Endothelial cell of umbilical vein (primary cell): ENCODE measurements at regions not wholly inside any gene's neighbourhood (a gene's known extent, or its start where the extent isn't known, plus 50 kb on each side); places are given as distances from the start of the nearest gene placed in this dataset.

Experiments used
- BruUV-seq: library from RNA; stranded (reverse); fragments of 400-500 nt; replicated peaks from 2 replicates; lab custom pipeline; 2021; lab: Mats Ljungman, UMichigan
- CTCF ChIA-PET: fragments of 300-600, 350-600 bp; sonication (Branson Sonifier 250); formaldehyde crosslinking; loops from one replicate; lab custom pipeline; 2021; ENCODE audit warnings: antibody characterized with exemption, inconsistent platforms; lab: Charles Lee
- POLR2A ChIA-PET: fragments of 300-600, 350-600 bp; sonication (Branson Sonifier 250); formaldehyde crosslinking; loops from one replicate; lab custom pipeline; 2021; ENCODE audit warnings: antibody characterized with exemption, inconsistent platforms; lab: Charles Lee
- DNase-seq: peaks from one replicate; pipeline ENCODE4 v3.0.0-alpha.2; 2011; ENCODE audit warnings: low read depth, low spot score
- FAIRE-seq: peaks from 2 replicates; lab custom pipeline; 2011; peaks lifted over from hg19 to GRCh38; lab: Jason Lieb, UNC
- H2AFZ ChIP-seq: 2 replicates; pipeline ENCODE4 v1.6.0; 2012; ENCODE audit warnings: low read depth, low read length, control low read depth, inconsistent platforms
- H3K27ac ChIP-seq: 2 replicates; pipeline ENCODE4 v1.5.1; 2011; ENCODE audit warnings: low read depth, mild to moderate bottlenecking, control low read depth, low read length, moderate library complexity; ENCODE audit not compliant: insufficient read depth
- H3K27me3 ChIP-seq, 2 experiments: 2 replicates each; pipeline versions ENCODE4 v1.6.0 to v1.6.1; 2011; ENCODE audit warnings: low read length in 2 of 2, mixed read lengths in 1 of 2; ENCODE audit not compliant: control insufficient read depth in 2 of 2, insufficient read depth in 2 of 2
- H3K36me3 ChIP-seq, 2 experiments: 2 replicates in 1 of 2; 3 replicates in 1 of 2; pipeline ENCODE4 v1.5.1; 2011; ENCODE audit warnings: low read length in 2 of 2, mild to moderate bottlenecking in 1 of 2, moderate library complexity in 1 of 2; ENCODE audit not compliant: control insufficient read depth in 2 of 2, insufficient read depth in 2 of 2; ENCODE audit errors: extremely low read depth in 1 of 2
- H3K4me1 ChIP-seq: 3 replicates; pipeline ENCODE4 v1.5.1; 2011; ENCODE audit warnings: mild to moderate bottlenecking, low read length; ENCODE audit not compliant: control insufficient read depth, insufficient read depth; ENCODE audit errors: extremely low read depth
- H3K4me2 ChIP-seq: 2 replicates; pipeline ENCODE4 v1.6.1; 2011; ENCODE audit warnings: low read length, control low read depth, mixed read lengths; ENCODE audit not compliant: insufficient read depth
- H3K4me3 ChIP-seq, 3 experiments: fragments of 200-600 bp in 1 of 3; sonication (generic), shearing (Covaris generic) in 1 of 3; replicated peaks in 1 of 3; 2 replicates each; pipeline ENCODE4 v1.5.1; 2011 to 2016; ENCODE audit warnings: control low read depth in 3 of 3, low read length in 3 of 3, mild to moderate bottlenecking in 2 of 3, inconsistent platforms in 1 of 3, low read depth in 1 of 3, moderate library complexity in 1 of 3; ENCODE audit not compliant: insufficient read depth in 1 of 3
- H3K79me2 ChIP-seq: 2 replicates; pipeline ENCODE4 v1.6.0; 2012; ENCODE audit warnings: low read length, inconsistent platforms; ENCODE audit not compliant: control insufficient read depth, insufficient read depth
- H3K9ac ChIP-seq: replicated peaks from 2 replicates; pipeline ENCODE3; 2011; ENCODE audit warnings: low read length, control low read depth; ENCODE audit not compliant: insufficient read depth; ENCODE audit errors: extremely low read depth
- H3K9me1 ChIP-seq: replicated peaks from 3 replicates; pipeline ENCODE4 v1.6.0; 2011; ENCODE audit warnings: mild to moderate bottlenecking, low read length; ENCODE audit not compliant: control insufficient read depth, insufficient read depth; ENCODE audit errors: extremely low read depth
- H3K9me3 ChIP-seq: replicated peaks from 2 replicates; pipeline ENCODE4 v1.5.1; 2012; ENCODE audit warnings: low read length, inconsistent platforms; ENCODE audit not compliant: control insufficient read depth, insufficient read depth
- H4K20me1 ChIP-seq: replicated peaks from 2 replicates; pipeline ENCODE3; 2011; ENCODE audit warnings: mild to moderate bottlenecking, low read length; ENCODE audit not compliant: control insufficient read depth, insufficient read depth; ENCODE audit errors: extremely low read depth
- EZH2 ChIP-seq: IDR thresholded peaks from 2 replicates; pipeline ENCODE4 v1.6.1; 2012; ENCODE audit warnings: borderline replicate concordance, low read depth, mild to moderate bottlenecking, moderate library complexity, low read length, inconsistent platforms; ENCODE audit not compliant: severe bottlenecking
- FOS ChIP-seq: IDR thresholded peaks from 2 replicates; pipeline ENCODE4 v1.6.1; 2011; ENCODE audit warnings: mild to moderate bottlenecking, low read length, moderate library complexity, borderline replicate concordance; ENCODE audit not compliant: insufficient read depth
- GATA2 ChIP-seq: IDR thresholded peaks from 2 replicates; pipeline ENCODE4 v1.7.0; 2011; ENCODE audit warnings: low read depth, mild to moderate bottlenecking, moderate library complexity, mixed read lengths, low read length; ENCODE audit not compliant: insufficient read length, insufficient read depth
- JUN ChIP-seq: IDR thresholded peaks from 2 replicates; pipeline ENCODE4 v1.6.1; 2011; ENCODE audit warnings: borderline replicate concordance, low read depth; ENCODE audit not compliant: insufficient read length, insufficient read depth
- MYC ChIP-seq: IDR thresholded peaks from one replicate; pipeline ENCODE4 v1.6.1; 2011; ENCODE audit warnings: mild to moderate bottlenecking, low read depth, low read length
- POLR2A ChIP-seq: IDR thresholded peaks from 2 replicates; pipeline ENCODE4 v1.6.1; 2012; ENCODE audit warnings: low read depth, mild to moderate bottlenecking, control low read depth, low read length
- POLR2AphosphoS5 ChIP-seq: IDR thresholded peaks from 2 replicates; pipeline ENCODE4 v1.6.1; 2012; ENCODE audit warnings: low read depth, mild to moderate bottlenecking, control low read depth, low read length, moderate library complexity; ENCODE audit not compliant: insufficient read depth
- dilution Hi-C: fragments of 300-500 bp; cut with MboI; formaldehyde crosslinking; loops from one replicate; pipeline ENCODE4 v1.15.0; 2019; ENCODE audit warnings: low sequenced_read_pairs; ENCODE audit not compliant: extremely low pct_ligation_motif_present
- intact Hi-C: fragments of 100-400 bp; cut with micrococcal nuclease; formaldehyde crosslinking; loops from one replicate; pipeline ENCODE4 v1.10.0; 2022
- TF ChIP-seq, protein P1 (sequence below), 2 donors: IDR thresholded peaks; 1 replicate in 1 of 2; 2 replicates in 1 of 2; pipeline ENCODE4 v1.5.1; 2011; ENCODE audit warnings: low read length in 2 of 2, mild to moderate bottlenecking in 2 of 2, moderate library complexity in 2 of 2, control low read depth in 1 of 2, inconsistent platforms in 1 of 2, low read depth in 1 of 2; ENCODE audit not compliant: insufficient read depth in 1 of 2; ENCODE audit errors: extremely low read depth in 1 of 2
- TF ChIP-seq, protein P2 (sequence below): IDR thresholded peaks from 2 replicates; pipeline ENCODE4 v1.6.1; 2011; ENCODE audit not compliant: insufficient read depth, insufficient read length

DNA sequence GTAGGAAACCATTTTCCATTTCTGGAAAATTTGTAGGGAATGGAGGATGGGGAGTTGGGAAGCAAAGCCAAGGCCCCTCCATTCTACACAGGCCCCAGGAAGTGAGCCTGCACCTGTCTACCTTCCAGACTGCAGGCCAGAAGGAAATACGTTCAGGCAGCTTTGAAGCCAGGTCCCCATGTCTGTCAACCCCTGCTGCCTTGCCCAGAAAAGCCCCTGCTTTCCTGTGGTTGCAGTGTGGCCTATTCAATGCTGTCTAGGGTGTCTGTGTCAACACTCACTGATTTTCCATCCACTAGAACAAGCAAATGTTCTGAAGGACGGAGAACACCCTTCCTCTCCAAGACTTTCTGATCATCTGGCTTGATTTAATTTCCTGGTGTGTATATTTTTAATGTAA, 281.9 kb downstream of the TLE3 start:
- intact Hi-C loops = no loop called here
- Histone ChIP-seq H3K79me2 (no peaks in the 10 kb centered on the region), H3K9me3 (no peaks in the 10 kb centered on the region), H4K20me1 (no peaks in the 10 kb centered on the region), H3K9me1 (no peaks in the 10 kb centered on the region), H3K9ac (no peak overlapping the region), H3K27ac (no peak overlapping the region), H3K4me2 (no peak overlapping the region), H3K36me3 (no peaks in the 10 kb centered on the region), H3K4me3 (no peak overlapping the region), H3K4me1 (no peaks in the 10 kb centered on the region), H3K27me3 (peaks cover 0 to 2% of the 10 kb centered on the region in 2 experiments), H2AFZ (no peak overlapping the region)
- no TSS peak for BruUV-seq
- ChIA-PET CTCF (no interaction called here), POLR2A (no interaction called here)
- dilution Hi-C loops = no loop called here
- no peak for DNase-seq
- TF ChIP-seq, protein P1, sequence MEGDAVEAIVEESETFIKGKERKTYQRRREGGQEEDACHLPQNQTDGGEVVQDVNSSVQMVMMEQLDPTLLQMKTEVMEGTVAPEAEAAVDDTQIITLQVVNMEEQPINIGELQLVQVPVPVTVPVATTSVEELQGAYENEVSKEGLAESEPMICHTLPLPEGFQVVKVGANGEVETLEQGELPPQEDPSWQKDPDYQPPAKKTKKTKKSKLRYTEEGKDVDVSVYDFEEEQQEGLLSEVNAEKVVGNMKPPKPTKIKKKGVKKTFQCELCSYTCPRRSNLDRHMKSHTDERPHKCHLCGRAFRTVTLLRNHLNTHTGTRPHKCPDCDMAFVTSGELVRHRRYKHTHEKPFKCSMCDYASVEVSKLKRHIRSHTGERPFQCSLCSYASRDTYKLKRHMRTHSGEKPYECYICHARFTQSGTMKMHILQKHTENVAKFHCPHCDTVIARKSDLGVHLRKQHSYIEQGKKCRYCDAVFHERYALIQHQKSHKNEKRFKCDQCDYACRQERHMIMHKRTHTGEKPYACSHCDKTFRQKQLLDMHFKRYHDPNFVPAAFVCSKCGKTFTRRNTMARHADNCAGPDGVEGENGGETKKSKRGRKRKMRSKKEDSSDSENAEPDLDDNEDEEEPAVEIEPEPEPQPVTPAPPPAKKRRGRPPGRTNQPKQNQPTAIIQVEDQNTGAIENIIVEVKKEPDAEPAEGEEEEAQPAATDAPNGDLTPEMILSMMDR (IDR thresholded peaks at IDR 0.05; ENCODE audit: extremely low read depth in 1 of 2, insufficient read depth in 1 of 2, low read depth in 1 of 2, low read length in 2 of 2) = no peak
- TF ChIP-seq FOS = no peak
- TF ChIP-seq GATA2 = no peak
- no peak for TF ChIP-seq POLR2AphosphoS5
- no peak for TF ChIP-seq EZH2
- TF ChIP-seq JUN = no peak
- TF ChIP-seq, protein P2, sequence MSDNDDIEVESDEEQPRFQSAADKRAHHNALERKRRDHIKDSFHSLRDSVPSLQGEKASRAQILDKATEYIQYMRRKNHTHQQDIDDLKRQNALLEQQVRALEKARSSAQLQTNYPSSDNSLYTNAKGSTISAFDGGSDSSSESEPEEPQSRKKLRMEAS = no peak
- TF ChIP-seq POLR2A = no peak
- TF ChIP-seq MYC = no peak
- no peak for FAIRE-seq
